ENCODE measurements at regions not wholly inside any gene's neighbourhood (a gene's known extent, or its start where the extent isn't known, plus 50 kb on each side); places are given as distances from the start of the nearest gene placed in this dataset.

DNA sequence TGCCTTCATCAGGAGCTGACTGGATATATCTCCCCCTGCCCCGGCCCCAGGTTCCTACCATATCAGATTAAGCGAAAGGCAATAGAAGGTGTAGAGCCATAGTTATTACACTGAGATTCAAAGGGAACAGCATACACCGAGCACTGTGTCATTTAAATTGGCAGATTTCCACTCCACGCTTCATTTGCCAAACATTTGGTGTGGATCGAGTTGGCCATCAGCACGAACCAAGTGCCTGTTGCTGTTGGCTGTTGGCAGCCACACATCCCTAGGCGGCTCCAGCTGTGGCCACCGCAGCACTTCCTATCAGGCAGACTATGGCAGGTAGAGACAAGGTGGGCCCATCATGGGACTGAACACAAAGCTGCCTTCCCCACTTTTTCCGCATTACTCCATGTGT is 115.8 kb downstream of the CCNA1 start:
- Mint-ChIP-seq H3K4me3 (ENCODE audit: unreplicated experiment) (no peak overlapping the region), H3K4me1 (ENCODE audit: low read depth, unreplicated experiment) (no peaks in the 10 kb centered on the region), H3K36me3 (ENCODE audit: insufficient read depth, unreplicated experiment) (no peaks in the 10 kb centered on the region), H3K9me3 (ENCODE audit: unreplicated experiment) (no peaks in the 10 kb centered on the region), H3K27me3 (ENCODE audit: insufficient read depth, unreplicated experiment) (no peaks in the 10 kb centered on the region), H3K27ac (ENCODE audit: unreplicated experiment) (no peak overlapping the region)
- H3K27me3 ChIP-seq (replicated peaks; ENCODE audit: control insufficient read depth, insufficient read depth, low read length): no peaks in the 10 kb centered on the region
- no peaks in the 10 kb centered on the region for H3K9me3 ChIP-seq
- no peaks in the 10 kb centered on the region for H3K4me1 ChIP-seq
- DNase-seq: no peak
- intact Hi-C loops (cut with micrococcal nuclease; ENCODE audit: unreplicated experiment): no loop called here
- no peaks in the 10 kb centered on the region for H3K36me3 ChIP-seq (ENCODE audit: control insufficient read depth, insufficient read depth, low read length)
- no peak overlapping the region for H3K4me3 ChIP-seq (ENCODE audit: low read depth, low read length)
- ChIA-PET CTCF (no interaction called here), POLR2A (no interaction called here)
- TF ChIP-seq CTCF (IDR thresholded peaks at IDR 0.05; ENCODE audit: insufficient read depth in 1 of 2, low read depth in 1 of 2, low read length in 1 of 2, severe bottlenecking in 1 of 2, unreplicated experiment in 1 of 2): no peak
- no TSS peak for BruUV-seq (replicated peaks)

DNA sequence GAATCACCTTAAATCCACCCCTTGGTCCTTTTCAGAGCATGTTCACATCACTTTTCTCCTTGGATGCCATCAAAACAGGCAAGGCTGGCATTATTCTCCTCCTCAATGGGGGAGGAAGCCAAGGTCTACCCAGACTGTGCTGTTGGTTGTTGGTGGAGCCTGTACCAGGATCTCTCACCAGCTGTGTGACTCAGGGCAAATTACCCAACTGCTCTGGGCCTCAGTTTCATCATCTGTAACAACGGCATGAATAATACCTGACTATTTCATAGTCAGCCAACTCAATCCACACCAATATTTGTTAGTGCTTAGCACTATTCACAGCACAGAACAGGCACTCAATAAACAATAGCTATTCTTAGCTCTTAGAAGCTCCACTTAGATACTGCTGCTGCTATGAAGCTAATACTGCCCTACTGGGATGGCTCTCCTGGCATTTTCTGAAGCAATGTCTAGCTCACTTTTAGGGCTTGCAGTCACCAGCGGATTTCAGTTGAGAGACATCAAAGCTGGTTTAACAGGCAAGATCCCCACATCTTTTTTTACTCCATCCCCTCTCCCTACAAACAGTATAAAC is 116.9 kb downstream of the CCNA1 start:
- DNase-seq: no peak
- Mint-ChIP-seq H3K4me3 (ENCODE audit: unreplicated experiment) (no peak overlapping the region), H3K27ac (ENCODE audit: unreplicated experiment) (no peak overlapping the region), H3K36me3 (ENCODE audit: insufficient read depth, unreplicated experiment) (no peaks in the 10 kb centered on the region), H3K9me3 (ENCODE audit: unreplicated experiment) (no peaks in the 10 kb centered on the region), H3K27me3 (ENCODE audit: insufficient read depth, unreplicated experiment) (peaks cover 2% of the 10 kb centered on the region), H3K4me1 (ENCODE audit: low read depth, unreplicated experiment) (no peaks in the 10 kb centered on the region)
- intact Hi-C loops (cut with micrococcal nuclease; ENCODE audit: unreplicated experiment): no loop called here
- H3K4me1 ChIP-seq: no peaks in the 10 kb centered on the region
- no peaks in the 10 kb centered on the region for H3K36me3 ChIP-seq (ENCODE audit: control insufficient read depth, insufficient read depth, low read length)
- TF ChIP-seq CTCF (IDR thresholded peaks at IDR 0.05; ENCODE audit: insufficient read depth in 1 of 2, low read depth in 1 of 2, low read length in 1 of 2, severe bottlenecking in 1 of 2, unreplicated experiment in 1 of 2): no peak
- H3K27me3 ChIP-seq (replicated peaks; ENCODE audit: control insufficient read depth, insufficient read depth, low read length): no peaks in the 10 kb centered on the region
- POLR2A ChIA-PET: no interaction called here
- BruUV-seq (replicated peaks): no TSS peak
- H3K4me3 ChIP-seq (ENCODE audit: low read depth, low read length): no peak overlapping the region
- CTCF ChIA-PET: no interaction called here
- H3K9me3 ChIP-seq: no peaks in the 10 kb centered on the region

DNA sequence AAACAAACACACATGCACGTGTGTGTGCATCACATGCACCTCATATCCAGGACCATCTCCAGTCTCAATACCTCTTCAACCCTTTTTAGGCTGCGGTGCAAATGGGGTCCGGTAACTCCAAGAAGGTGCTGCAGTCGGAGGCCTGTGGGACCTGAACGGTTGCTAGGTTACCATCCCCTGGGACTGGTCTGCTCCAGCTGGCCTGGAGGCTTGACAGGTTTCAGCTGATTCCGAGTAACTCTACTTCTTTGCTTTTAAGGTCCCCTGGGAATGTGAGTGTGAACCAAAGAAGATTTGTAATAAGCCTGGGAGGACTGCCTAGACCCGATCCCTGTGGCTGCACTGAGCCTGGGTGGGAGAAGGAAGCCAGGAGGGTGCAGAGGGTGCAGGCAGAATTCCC is 117.5 kb downstream of the CCNA1 start:
- ChIA-PET CTCF (no interaction called here), POLR2A (no interaction called here)
- Histone ChIP-seq H3K9me3 (no peaks in the 10 kb centered on the region), H3K27me3 (replicated peaks; ENCODE audit: control insufficient read depth, insufficient read depth, low read length) (no peaks in the 10 kb centered on the region), H3K36me3 (ENCODE audit: control insufficient read depth, insufficient read depth, low read length) (no peaks in the 10 kb centered on the region), H3K4me1 (no peaks in the 10 kb centered on the region), H3K4me3 (ENCODE audit: low read depth, low read length) (no peak overlapping the region)
- intact Hi-C loops (cut with micrococcal nuclease; ENCODE audit: unreplicated experiment): no loop called here
- H3K27me3 Mint-ChIP-seq (ENCODE audit: insufficient read depth, unreplicated experiment): peaks cover 2% of the 10 kb centered on the region
- DNase-seq: no peak
- H3K4me1 Mint-ChIP-seq (ENCODE audit: low read depth, unreplicated experiment): no peaks in the 10 kb centered on the region
- no peak overlapping the region for H3K4me3 Mint-ChIP-seq (ENCODE audit: unreplicated experiment)
- no peak overlapping the region for H3K27ac Mint-ChIP-seq (ENCODE audit: unreplicated experiment)
- H3K9me3 Mint-ChIP-seq (ENCODE audit: unreplicated experiment): no peaks in the 10 kb centered on the region
- H3K36me3 Mint-ChIP-seq (ENCODE audit: insufficient read depth, unreplicated experiment): no peaks in the 10 kb centered on the region
- no peak for TF ChIP-seq CTCF (IDR thresholded peaks at IDR 0.05; ENCODE audit: insufficient read depth in 1 of 2, low read depth in 1 of 2, low read length in 1 of 2, severe bottlenecking in 1 of 2, unreplicated experiment in 1 of 2)
- BruUV-seq (replicated peaks): no TSS peak
